BJ (cell line): ENCODE measurements at regions not wholly inside any gene's neighbourhood (a gene's known extent, or its start where the extent isn't known, plus 50 kb on each side); places are given as distances from the start of the nearest gene placed in this dataset.
A peak's percentile ranks its signal among the peaks of the same experiment; 100 is the strongest.

Experiments
- CTCF ChIA-PET: fragments of 350-600 bp; formaldehyde crosslinking; extraction: SDS; loops from one replicate; lab custom pipeline; 2021; ENCODE audit warnings: antibody characterized with exemption, inconsistent platforms; lab: Yijun Ruan, JAX
- POLR2A ChIA-PET: fragments of 300-600 bp; sonication (Branson Sonifier 250); formaldehyde crosslinking; extraction: SDS; loops from one replicate; lab custom pipeline; 2021; ENCODE audit warnings: antibody characterized with exemption; lab: Charles Lee
- DNase-seq: peaks from one replicate; pipeline ENCODE4 v3.0.0-alpha.2; 2011; ENCODE audit warnings: low read depth
- H3K27me3 ChIP-seq: 2 replicates; pipeline ENCODE4 v1.6.0; 2011; ENCODE audit warnings: low read length; ENCODE audit not compliant: control insufficient read depth, insufficient read depth
- H3K36me3 ChIP-seq: 2 replicates; pipeline ENCODE4 v1.5.1; 2011; ENCODE audit warnings: low read length; ENCODE audit not compliant: control insufficient read depth, insufficient read depth
- H3K4me3 ChIP-seq: 2 replicates; pipeline ENCODE4 v1.5.1; 2011; ENCODE audit warnings: low read depth, mild to moderate bottlenecking, control low read depth, low read length
- TF ChIP-seq, protein P1 (sequence below): IDR thresholded peaks from 2 replicates; pipeline ENCODE4 v1.5.1; 2011; ENCODE audit warnings: low read depth, mild to moderate bottlenecking, control low read depth, inconsistent platforms, low read length, moderate library complexity; ENCODE audit not compliant: insufficient read depth

DNA sequence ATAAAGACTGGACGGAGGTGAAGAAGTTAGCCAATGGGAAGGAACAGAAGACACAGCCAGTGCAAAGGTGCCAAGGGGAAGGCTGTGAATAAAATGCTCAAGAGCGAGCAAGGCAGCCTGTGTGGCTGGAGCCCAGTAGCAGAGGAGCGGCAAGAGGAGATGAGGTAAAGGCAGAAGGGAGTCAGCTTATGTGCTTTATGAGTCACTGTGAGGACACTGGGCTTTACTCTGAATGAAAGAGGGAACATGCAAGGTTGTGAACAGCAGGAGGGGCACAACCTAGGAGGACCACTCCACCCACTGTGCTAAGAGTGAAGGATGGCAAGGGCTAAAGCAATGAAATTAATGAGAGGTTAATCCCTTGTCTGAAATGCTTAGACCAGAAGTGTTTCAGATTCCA lies 129.0 kb upstream of the ODAD2 start:
- no peak for DNase-seq
- no peak overlapping the region for H3K4me3 ChIP-seq
- CTCF ChIA-PET, result no interaction called here
- TF ChIP-seq, protein P1, sequence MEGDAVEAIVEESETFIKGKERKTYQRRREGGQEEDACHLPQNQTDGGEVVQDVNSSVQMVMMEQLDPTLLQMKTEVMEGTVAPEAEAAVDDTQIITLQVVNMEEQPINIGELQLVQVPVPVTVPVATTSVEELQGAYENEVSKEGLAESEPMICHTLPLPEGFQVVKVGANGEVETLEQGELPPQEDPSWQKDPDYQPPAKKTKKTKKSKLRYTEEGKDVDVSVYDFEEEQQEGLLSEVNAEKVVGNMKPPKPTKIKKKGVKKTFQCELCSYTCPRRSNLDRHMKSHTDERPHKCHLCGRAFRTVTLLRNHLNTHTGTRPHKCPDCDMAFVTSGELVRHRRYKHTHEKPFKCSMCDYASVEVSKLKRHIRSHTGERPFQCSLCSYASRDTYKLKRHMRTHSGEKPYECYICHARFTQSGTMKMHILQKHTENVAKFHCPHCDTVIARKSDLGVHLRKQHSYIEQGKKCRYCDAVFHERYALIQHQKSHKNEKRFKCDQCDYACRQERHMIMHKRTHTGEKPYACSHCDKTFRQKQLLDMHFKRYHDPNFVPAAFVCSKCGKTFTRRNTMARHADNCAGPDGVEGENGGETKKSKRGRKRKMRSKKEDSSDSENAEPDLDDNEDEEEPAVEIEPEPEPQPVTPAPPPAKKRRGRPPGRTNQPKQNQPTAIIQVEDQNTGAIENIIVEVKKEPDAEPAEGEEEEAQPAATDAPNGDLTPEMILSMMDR, result no peak
- H3K27me3 ChIP-seq, result no peaks in the 10 kb centered on the region
- POLR2A ChIA-PET, result no interaction called here
- H3K36me3 ChIP-seq, result no peaks in the 10 kb centered on the region

DNA sequence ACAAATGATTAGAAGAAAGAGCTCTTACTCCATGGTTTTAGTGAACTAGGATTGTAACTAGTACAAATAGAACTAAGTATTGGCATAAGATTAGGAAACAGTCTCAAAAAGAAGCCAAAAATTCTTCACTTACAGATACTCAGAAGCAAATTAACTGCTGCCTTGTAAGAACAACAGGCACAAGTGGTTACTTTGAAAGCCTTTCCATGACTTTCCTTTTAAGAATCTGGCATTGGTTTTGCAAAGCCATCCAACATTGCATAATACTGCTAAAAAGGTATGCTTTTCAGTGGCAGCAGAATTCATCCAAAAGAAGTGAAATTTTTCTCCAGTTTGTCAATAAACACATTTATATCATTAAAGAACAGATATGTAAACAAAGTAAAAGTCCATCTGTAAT lies 126.8 kb upstream of the ODAD2 start:
- POLR2A ChIA-PET, result no interaction called here
- Histone ChIP-seq H3K36me3 (no peaks in the 10 kb centered on the region), H3K4me3 (no peak overlapping the region), H3K27me3 (no peaks in the 10 kb centered on the region)
- CTCF ChIA-PET, result no interaction called here
- TF ChIP-seq, protein P1, result no peak
- peak; percentile 50 for DNase-seq

DNA sequence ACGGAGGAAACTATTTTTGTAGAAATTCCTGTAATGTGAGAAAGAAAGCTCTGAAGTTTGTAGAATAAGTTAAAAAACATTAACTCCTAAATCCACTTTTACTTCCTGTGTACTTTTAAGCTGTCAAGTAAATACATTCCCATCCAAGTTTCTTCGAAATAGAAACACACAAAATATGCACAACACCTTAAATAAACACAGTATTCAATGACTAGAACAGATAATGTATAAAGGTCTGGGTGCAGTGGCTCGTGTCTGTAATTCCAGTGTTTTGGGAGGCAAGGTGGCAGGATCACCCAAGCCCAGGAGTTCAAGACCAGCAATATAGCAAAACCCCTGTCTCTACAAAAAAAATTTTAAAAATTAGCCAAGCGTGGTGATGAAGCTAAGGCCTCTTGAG lies 121.9 kb upstream of the ODAD2 start:
- DNase-seq, result no peak
- ChIA-PET CTCF (no interaction called here), POLR2A (no interaction called here)
- TF ChIP-seq, protein P1, result no peak
- no peaks in the 10 kb centered on the region for H3K27me3 ChIP-seq
- H3K4me3 ChIP-seq, result no peak overlapping the region
- no peaks in the 10 kb centered on the region for H3K36me3 ChIP-seq

DNA sequence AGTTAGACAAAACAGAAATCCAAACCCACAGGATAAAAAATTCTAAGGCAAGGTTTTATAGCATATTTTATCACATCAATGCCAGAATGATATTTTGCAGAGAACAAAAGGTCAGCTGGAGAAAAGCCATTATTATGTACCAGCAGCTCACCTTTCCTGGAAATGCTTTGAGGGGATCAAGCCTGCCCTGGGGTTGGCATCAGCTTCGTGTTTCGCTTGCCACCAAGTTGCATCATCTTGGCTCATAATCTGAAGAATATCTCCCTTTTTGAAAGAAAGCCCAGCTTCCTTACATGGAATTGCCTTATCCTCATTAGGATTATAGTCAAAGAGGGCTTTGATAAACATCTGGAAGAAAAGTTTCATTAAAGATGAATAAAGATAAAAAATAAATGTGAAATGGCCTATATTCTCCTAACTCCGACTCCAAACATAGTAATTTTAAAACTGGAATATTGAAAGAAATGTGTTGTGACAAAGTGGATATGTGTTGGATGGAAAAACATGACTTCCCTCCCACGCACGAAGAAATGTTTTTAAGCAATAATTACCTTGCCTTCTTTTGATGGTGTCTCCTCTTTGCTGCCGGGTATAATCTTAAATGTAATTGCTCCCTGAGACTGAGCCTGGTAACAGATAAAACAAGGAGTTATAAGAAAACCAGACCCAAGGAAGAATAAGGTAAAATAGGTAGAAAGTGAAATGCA lies 121.3 kb upstream of the ODAD2 start:
- ChIA-PET CTCF (no interaction called here), POLR2A (no interaction called here)
- H3K27me3 ChIP-seq, result no peaks in the 10 kb centered on the region
- TF ChIP-seq, protein P1, result no peak
- DNase-seq, result no peak
- no peak overlapping the region for H3K4me3 ChIP-seq
- H3K36me3 ChIP-seq, result no peaks in the 10 kb centered on the region

DNA sequence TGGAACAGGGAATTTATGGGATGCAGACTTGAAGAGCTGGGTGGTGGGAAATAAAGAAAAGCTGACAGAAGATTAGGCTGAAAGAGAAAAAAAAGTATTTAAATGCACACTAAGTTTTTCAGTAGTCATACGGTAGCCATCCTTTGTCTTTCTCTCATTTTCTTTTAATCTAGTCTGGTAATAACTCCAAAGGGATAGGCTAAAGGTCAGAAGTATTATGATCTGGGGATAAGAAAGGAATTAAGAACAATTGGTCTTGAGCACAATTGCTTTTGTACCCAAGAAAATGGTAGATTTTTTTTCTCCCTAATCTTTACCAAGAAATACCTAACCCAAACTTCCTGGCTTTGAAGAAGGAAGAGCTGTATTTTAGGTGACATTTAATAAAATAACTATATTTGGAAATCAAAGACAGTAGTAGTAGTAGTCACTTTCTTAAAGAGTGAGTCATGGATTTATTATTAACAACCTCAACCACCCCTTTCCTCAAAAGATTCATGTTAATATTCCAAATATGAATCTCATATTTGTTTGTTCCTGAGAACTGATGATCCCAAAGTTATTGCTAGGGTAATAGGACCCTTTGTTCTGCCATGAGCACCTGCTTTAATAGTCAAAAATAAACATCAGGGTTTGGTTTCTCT lies 120.2 kb upstream of the ODAD2 start:
- POLR2A ChIA-PET, result interaction anchor here (0.6 kb wide), 1 partner anchor 23 kb away, joined by 3 read pairs; no protein-coding TSS in a partner anchor
- no peak overlapping the region for H3K4me3 ChIP-seq
- TF ChIP-seq, protein P1, result no peak
- CTCF ChIA-PET, result interaction anchor here (1.3 kb wide), 1 partner anchor 11 kb away, joined by 3 read pairs; no protein-coding TSS in a partner anchor
- H3K36me3 ChIP-seq, result no peaks in the 10 kb centered on the region
- no peaks in the 10 kb centered on the region for H3K27me3 ChIP-seq
- DNase-seq, result no peak
